Activated CD4-positive, alpha-beta T cell treated with anti-CD3 and anti-CD28 coated beads, Interleukin-2, Interleukin-6, amounts not matched to agents 100 ng/mL and 50 ng/mL, durations not matched to agents 16 hours and 8 hours (primary cell): ENCODE measurements at regions not wholly inside any gene's neighbourhood (a gene's known extent, or its start where the extent isn't known, plus 50 kb on each side); places are given as distances from the start of the nearest gene placed in this dataset.
"Not testable (repeated sequence)": the region's sequence is repeated elsewhere in the genome, so short reads cannot be mapped to it uniquely, and the experiment has no call there.

Experiments used
- DNase-seq: peaks from one replicate; pipeline ENCODE4 v3.0.0-alpha.2; 2020

GRCh38 chr21:36207577-36208320 lies 51.1 kb downstream of the DOP1B start:
- DNase-seq = peak; percentile 65

GRCh38 chr21:36208326-36209013 lies 51.8 kb downstream of the DOP1B start:
- DNase-seq = no peak

- DNase-seq = peak; percentile 63
Measured at GRCh38 chr21:36209626-36210171, 53.1 kb downstream of the DOP1B start.

- DNase-seq = no peak
Measured at GRCh38 chr21:36210779-36211659, 54.4 kb downstream of the DOP1B start.

- DNase-seq = no peak
Measured at GRCh38 chr21:36211660-36212512, 55.3 kb downstream of the DOP1B start.

- no peak for DNase-seq
Measured at GRCh38 chr21:36212513-36212780, 55.8 kb downstream of the DOP1B start.

GRCh38 chr21:36214561-36214960 lies 57.9 kb downstream of the DOP1B start:
- DNase-seq = no peak

- no peak for DNase-seq
Measured at GRCh38 chr21:36217743-36218142, 61.1 kb downstream of the DOP1B start.

- DNase-seq = no peak
Measured at GRCh38 chr21:36218691-36219090, 62.1 kb downstream of the DOP1B start.

- no peak for DNase-seq
Measured at GRCh38 chr21:36223451-36223850, 66.8 kb downstream of the DOP1B start.

GRCh38 chr21:36229181-36229580 lies 72.6 kb downstream of the DOP1B start:
- no peak for DNase-seq

- DNase-seq = not testable (repeated sequence)
Measured at GRCh38 chr21:36231444-36231843, 74.8 kb downstream of the DOP1B start.

GRCh38 chr21:36232641-36233040 lies 76.0 kb downstream of the DOP1B start:
- DNase-seq = no peak

GRCh38 chr21:36235058-36235582 lies 78.5 kb downstream of the DOP1B start:
- no peak for DNase-seq

- DNase-seq = no peak
Measured at GRCh38 chr21:36236052-36236730, 79.6 kb downstream of the DOP1B start.

- DNase-seq = no peak
Measured at GRCh38 chr21:36237441-36237840, 80.8 kb downstream of the DOP1B start.

- DNase-seq = no peak
Measured at GRCh38 chr21:36239585-36239984, 80.4 kb upstream of the MORC3 start.

GRCh38 chr21:36241717-36242116 lies 78.3 kb upstream of the MORC3 start:
- no peak for DNase-seq

- no peak for DNase-seq
Measured at GRCh38 chr21:36245115-36245514, 74.9 kb upstream of the MORC3 start.

GRCh38 chr21:36245649-36246048 lies 74.3 kb upstream of the MORC3 start:
- DNase-seq = no peak

GRCh38 chr21:36246080-36246631 lies 73.8 kb upstream of the MORC3 start:
- DNase-seq = no peak
